ENCODE measurements at regions not wholly inside any gene's neighbourhood (a gene's known extent, or its start where the extent isn't known, plus 50 kb on each side); places are given as distances from the start of the nearest gene placed in this dataset.
"Not testable (repeated sequence)": the region's sequence is repeated elsewhere in the genome, so short reads cannot be mapped to it uniquely, and the experiment has no call there.

- no peak for DNase-seq
Measured at GRCh38 chr20:6715401-6715941, 52.0 kb upstream of the BMP2 start.

- DNase-seq: peak; percentile 10
Measured at GRCh38 chr20:6714279-6714711, 53.2 kb upstream of the BMP2 start.

GRCh38 chr20:6711951-6712649, 55.4 kb upstream of the BMP2 start:
- DNase-seq: no peak

GRCh38 chr20:6709910-6710595, 57.4 kb upstream of the BMP2 start:
- DNase-seq: no peak

GRCh38 chr20:6708010-6708409, 59.5 kb upstream of the BMP2 start:
- DNase-seq: no peak

- no peak for DNase-seq
Measured at GRCh38 chr20:6707321-6707831, 60.1 kb upstream of the BMP2 start.

- DNase-seq: no peak
Measured at GRCh38 chr20:6705926-6706548, 61.4 kb upstream of the BMP2 start.

- DNase-seq: no peak
Measured at GRCh38 chr20:6705106-6705766, 62.2 kb upstream of the BMP2 start.

- no peak for DNase-seq
Measured at GRCh38 chr20:6704132-6704861, 63.2 kb upstream of the BMP2 start.

GRCh38 chr20:6703656-6704055, 63.8 kb upstream of the BMP2 start:
- DNase-seq: no peak

- no peak for DNase-seq
Measured at GRCh38 chr20:6703047-6703446, 64.4 kb upstream of the BMP2 start.

- no peak for DNase-seq
Measured at GRCh38 chr20:6702144-6702543, 65.3 kb upstream of the BMP2 start.

- DNase-seq: no peak
Measured at GRCh38 chr20:6700563-6701329, 66.7 kb upstream of the BMP2 start.

- DNase-seq: no peak
Measured at GRCh38 chr20:6699921-6700562, 67.4 kb upstream of the BMP2 start.

- no peak for DNase-seq
Measured at GRCh38 chr20:6698723-6699122, 68.8 kb upstream of the BMP2 start.

GRCh38 chr20:6698056-6698455, 69.4 kb upstream of the BMP2 start:
- peak; percentile 67 for DNase-seq

- no peak for DNase-seq
Measured at GRCh38 chr20:6697228-6697972, 70.1 kb upstream of the BMP2 start.

- DNase-seq: no peak
Measured at GRCh38 chr20:6696001-6696400, 71.5 kb upstream of the BMP2 start.

GRCh38 chr20:6693808-6694198, 73.7 kb upstream of the BMP2 start:
- not testable (repeated sequence) for DNase-seq

- no peak for DNase-seq
Measured at GRCh38 chr20:6693178-6693807, 74.2 kb upstream of the BMP2 start.

All from NCI-H146 (cell line).